ENCODE measurements at regions not wholly inside any gene's neighbourhood (a gene's known extent, or its start where the extent isn't known, plus 50 kb on each side); places are given as distances from the start of the nearest gene placed in this dataset.
A peak's percentile ranks its signal among the peaks of the same experiment; 100 is the strongest.
"Not testable (repeated sequence)": the region's sequence is repeated elsewhere in the genome, so short reads cannot be mapped to it uniquely, and the experiment has no call there.

DNA sequence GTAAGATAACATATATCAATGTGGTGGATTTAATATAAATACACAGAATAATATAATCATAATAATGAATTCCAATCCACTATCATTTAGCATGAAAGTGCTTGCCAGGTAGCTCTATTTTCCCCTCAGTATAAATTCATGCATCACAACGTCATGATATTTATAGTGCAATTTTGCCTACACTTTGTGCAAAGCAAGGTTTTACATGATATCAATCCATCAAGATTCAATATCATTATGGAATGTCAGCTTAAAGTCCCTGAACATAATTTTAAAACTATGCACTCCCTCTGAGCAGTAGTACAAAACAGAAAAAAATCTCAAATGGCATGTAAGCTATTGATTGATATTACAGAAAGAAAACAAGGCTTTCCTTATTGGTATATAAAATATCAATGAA is 962.2 kb upstream of the PCDH20 start:
- CTCF ChIA-PET: no interaction called here
- TF ChIP-seq, protein P1, sequence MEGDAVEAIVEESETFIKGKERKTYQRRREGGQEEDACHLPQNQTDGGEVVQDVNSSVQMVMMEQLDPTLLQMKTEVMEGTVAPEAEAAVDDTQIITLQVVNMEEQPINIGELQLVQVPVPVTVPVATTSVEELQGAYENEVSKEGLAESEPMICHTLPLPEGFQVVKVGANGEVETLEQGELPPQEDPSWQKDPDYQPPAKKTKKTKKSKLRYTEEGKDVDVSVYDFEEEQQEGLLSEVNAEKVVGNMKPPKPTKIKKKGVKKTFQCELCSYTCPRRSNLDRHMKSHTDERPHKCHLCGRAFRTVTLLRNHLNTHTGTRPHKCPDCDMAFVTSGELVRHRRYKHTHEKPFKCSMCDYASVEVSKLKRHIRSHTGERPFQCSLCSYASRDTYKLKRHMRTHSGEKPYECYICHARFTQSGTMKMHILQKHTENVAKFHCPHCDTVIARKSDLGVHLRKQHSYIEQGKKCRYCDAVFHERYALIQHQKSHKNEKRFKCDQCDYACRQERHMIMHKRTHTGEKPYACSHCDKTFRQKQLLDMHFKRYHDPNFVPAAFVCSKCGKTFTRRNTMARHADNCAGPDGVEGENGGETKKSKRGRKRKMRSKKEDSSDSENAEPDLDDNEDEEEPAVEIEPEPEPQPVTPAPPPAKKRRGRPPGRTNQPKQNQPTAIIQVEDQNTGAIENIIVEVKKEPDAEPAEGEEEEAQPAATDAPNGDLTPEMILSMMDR (IDR thresholded peaks at IDR 0.05; ENCODE audit: control extremely low read depth, extremely low read depth, low read depth, missing control alignments): no peak

DNA sequence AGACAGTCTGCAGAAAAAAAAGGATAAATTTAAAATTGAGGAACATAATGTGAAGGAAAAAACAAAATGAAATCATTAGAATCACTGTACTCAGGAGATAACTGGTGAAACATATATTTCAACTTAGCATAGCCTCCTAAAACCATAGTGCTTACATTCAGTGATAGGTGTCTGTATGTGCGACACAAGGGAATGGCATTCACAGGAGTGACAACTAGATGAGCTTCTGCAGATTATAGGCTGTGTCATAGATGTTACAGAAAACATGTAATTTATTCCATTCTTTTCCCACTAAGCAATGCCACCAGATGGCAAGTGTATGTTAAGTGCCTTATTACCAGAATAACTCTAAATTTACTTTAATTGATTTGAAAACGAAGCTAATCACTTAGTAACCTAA is 960.0 kb upstream of the PCDH20 start:
- no peak for DNase-seq (ENCODE audit: extremely low spot score)
- TF ChIP-seq, protein P1 (IDR thresholded peaks at IDR 0.05; ENCODE audit: control extremely low read depth, extremely low read depth, low read depth, missing control alignments): no peak
- ChIA-PET CTCF (interaction anchor here (1.4 to 1.5 kb wide), 2 partner anchors 17 to 40 kb away, joined by 3 to 4 read pairs; no protein-coding TSS in a partner anchor), POLR2A (no interaction called here)

More for the DNA sequence above, 962.2 kb upstream of the PCDH20 start:
- POLR2A ChIA-PET: no interaction called here
- no peak for DNase-seq (ENCODE audit: extremely low spot score)

DNA sequence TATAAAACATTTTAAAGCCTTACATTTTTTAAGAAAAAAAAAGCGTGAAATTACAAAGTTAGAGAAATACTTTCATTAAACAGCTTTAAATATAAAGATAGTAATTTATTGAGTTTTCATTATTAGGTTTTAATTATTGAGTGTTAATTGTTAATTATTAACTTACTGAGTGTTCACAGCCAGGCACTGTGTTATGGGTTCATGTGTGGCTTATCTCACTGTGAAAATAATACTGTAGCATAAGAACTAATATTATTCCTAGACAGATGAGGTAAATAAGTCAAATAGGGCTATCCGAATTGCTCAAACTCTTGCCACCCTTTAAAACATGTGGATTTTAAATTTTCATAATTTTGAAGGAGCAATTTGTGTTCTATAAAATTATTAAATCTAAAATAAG is 956.1 kb upstream of the PCDH20 start:
- ChIA-PET POLR2A (no interaction called here), CTCF (interaction anchor here (1.6 kb wide), 1 partner anchor 9 kb away, joined by 4 read pairs; no protein-coding TSS in a partner anchor)
- TF ChIP-seq, protein P1 (IDR thresholded peaks at IDR 0.05; ENCODE audit: control extremely low read depth, extremely low read depth, low read depth, missing control alignments): no peak

DNA sequence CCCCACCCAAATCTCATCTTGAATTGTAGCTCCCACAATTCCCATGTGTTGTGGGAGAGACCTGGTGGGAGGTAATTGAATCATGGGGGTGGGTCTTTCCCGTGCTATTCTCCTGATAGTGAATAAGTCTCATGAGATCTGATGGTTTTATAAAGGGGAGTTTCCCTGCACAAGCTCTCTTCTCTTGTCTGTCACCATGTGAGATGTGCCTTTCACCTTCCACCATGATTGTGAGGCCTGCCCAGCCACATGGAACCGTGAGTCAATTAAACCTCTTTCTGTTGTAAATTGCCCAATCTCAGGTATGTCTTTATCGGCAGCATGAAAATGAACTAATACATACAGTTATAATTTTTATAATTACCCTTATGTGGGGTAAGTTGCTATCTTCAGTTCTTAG is 952.3 kb upstream of the PCDH20 start:
- POLR2A ChIA-PET; CTCF ChIA-PET; DNase-seq (ENCODE audit: extremely low spot score): not testable (repeated sequence)

More for the DNA sequence above, 956.1 kb upstream of the PCDH20 start:
- DNase-seq (ENCODE audit: extremely low spot score): no peak

DNA sequence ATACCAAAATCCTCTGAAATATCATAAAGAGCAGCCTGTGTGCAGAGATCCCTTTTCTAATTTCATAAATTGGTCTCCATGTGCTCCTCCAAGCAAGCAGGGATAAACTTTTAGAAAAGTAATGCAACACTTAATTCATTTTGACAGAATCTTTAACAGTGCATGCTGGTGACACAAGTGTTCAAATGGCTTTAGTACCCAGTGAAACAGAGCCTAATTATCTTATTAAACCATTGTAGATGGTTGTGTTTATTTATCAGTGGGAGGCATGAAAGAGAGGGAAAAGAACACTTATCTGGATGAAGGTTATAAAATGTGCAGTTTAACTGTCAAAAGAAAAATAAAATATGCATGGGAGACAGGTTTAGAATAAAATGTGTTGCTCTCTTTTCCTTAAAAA is 945.0 kb upstream of the PCDH20 start:
- ChIA-PET CTCF (interaction anchor here (0.5 kb wide), 1 partner anchor 32 kb away, joined by 3 read pairs; no protein-coding TSS in a partner anchor), POLR2A (no interaction called here)
- DNase-seq (ENCODE audit: extremely low spot score): no peak
- TF ChIP-seq, protein P1 (IDR thresholded peaks at IDR 0.05; ENCODE audit: control extremely low read depth, extremely low read depth, low read depth, missing control alignments): no peak

DNA sequence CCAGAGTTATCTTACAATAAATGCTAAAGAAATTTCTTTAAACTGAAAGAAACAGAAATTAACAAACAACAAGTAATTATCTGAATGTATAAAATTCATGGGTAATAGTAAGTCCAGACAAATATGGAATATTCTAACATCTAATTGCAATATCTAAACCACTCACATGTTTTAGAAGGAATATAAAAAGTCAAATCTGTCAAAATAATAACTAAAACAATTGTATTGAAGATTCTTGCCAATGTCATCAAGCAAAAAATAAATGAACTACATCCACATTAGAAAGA is 942.9 kb upstream of the PCDH20 start:
- ChIA-PET CTCF (interaction anchor here (0.9 to 2.9 kb wide), 6 partner anchors 11 to 480 kb away, joined by 3 to 37 read pairs (median 4); no protein-coding TSS in a partner anchor), POLR2A (no interaction called here)
- DNase-seq (ENCODE audit: extremely low spot score): no peak
- TF ChIP-seq, protein P1 (IDR thresholded peaks at IDR 0.05; ENCODE audit: control extremely low read depth, extremely low read depth, low read depth, missing control alignments): no peak

DNA sequence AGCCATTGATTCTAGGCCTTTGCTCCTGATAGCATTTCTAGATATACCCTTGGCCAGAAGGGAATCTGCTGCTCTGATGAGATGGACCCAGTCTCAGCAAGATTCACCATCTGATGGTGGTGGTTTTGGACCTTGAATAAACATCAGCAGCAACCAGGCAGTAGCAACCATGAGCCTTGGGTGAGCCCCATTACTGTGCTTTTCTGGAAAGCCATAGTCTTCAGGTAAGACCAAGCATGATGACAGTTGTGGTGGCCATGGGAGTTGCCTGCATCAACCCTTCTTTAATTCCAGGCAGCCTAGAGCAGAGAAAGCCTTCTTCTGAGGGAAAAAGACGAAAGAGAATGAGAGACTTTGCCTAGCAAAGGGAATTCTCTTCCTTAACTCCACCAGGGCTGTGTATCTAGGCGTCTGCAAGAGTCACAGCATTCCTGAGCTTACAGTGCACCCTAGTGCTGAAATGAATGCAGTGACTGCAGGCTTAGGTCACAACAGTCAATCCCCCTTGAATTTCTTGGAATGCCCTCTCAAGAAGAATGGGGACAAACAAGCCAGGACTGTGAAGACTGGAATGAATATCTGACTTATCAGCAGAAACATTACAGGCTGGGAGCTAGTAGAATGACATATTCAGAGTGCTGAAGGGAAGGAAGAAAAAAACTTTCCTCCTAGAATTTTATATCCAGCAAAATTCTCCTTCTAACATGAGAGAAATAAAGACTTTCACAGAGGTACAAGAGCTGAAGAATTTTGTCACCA is 942.4 kb upstream of the PCDH20 start:
- CTCF ChIA-PET: interaction anchor here (0.9 to 2.9 kb wide), 6 partner anchors 11 to 479 kb away, joined by 3 to 37 read pairs (median 4); no protein-coding TSS in a partner anchor
- TF ChIP-seq, protein P1 (IDR thresholded peaks at IDR 0.05; ENCODE audit: control extremely low read depth, extremely low read depth, low read depth, missing control alignments): peak; percentile 74
- DNase-seq (ENCODE audit: extremely low spot score): peak; percentile 14
- POLR2A ChIA-PET: no interaction called here
